A549 (cell line): ENCODE measurements at regions not wholly inside any gene's neighbourhood (a gene's known extent, or its start where the extent isn't known, plus 50 kb on each side); places are given as distances from the start of the nearest gene placed in this dataset.

ENCODE experiments used
- BHLHE40 ChIP-seq: IDR thresholded peaks from 2 replicates; pipeline ENCODE4 v1.6.1; 2012; ENCODE audit warnings: low read depth, low read length, inconsistent platforms
- TF ChIP-seq, protein P1 (sequence below): fragments of >200 bp; sonication (Bioruptor Twin); formaldehyde crosslinking; IDR thresholded peaks from 3 replicates; pipeline ENCODE4 v1.5.1; 2016

DNA sequence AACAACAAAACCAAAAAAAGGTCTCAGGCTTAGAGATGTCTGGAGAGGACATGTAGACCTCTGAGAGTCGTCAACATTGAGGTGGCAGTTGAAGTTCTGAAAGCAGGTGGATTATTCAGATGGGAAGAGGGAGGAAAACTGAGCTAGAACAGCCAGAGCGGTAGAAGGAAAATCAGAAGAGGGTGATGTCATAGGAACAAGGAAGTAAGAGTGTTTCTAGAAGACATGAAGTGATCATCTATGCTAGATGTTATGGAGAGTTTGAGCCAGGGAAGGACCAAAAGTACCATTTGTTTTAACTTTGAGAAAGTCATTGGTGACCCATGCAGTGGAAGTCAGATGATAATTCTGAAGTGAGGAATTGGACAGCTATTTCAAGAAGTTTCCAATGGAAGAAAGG lies 316.2 kb upstream of the RGS6 start:
- TF ChIP-seq, protein P1, sequence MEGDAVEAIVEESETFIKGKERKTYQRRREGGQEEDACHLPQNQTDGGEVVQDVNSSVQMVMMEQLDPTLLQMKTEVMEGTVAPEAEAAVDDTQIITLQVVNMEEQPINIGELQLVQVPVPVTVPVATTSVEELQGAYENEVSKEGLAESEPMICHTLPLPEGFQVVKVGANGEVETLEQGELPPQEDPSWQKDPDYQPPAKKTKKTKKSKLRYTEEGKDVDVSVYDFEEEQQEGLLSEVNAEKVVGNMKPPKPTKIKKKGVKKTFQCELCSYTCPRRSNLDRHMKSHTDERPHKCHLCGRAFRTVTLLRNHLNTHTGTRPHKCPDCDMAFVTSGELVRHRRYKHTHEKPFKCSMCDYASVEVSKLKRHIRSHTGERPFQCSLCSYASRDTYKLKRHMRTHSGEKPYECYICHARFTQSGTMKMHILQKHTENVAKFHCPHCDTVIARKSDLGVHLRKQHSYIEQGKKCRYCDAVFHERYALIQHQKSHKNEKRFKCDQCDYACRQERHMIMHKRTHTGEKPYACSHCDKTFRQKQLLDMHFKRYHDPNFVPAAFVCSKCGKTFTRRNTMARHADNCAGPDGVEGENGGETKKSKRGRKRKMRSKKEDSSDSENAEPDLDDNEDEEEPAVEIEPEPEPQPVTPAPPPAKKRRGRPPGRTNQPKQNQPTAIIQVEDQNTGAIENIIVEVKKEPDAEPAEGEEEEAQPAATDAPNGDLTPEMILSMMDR, result no peak
- no peak for TF ChIP-seq BHLHE40
